Mammary epithelial cell (primary cell): ENCODE measurements at regions not wholly inside any gene's neighbourhood (a gene's known extent, or its start where the extent isn't known, plus 50 kb on each side); places are given as distances from the start of the nearest gene placed in this dataset.

Experiments
- CTCF ChIP-seq, 2 donors: IDR thresholded peaks in 1 of 2; conservative IDR thresholded peaks in 1 of 2; 2 replicates each; pipeline ENCODE4 v1.5.1; 2011 to 2012; ENCODE audit warnings: inconsistent platforms in 2 of 2, low read length in 2 of 2, mild to moderate bottlenecking in 2 of 2, control low read depth in 1 of 2, low read depth in 1 of 2; ENCODE audit not compliant: insufficient read depth in 1 of 2; ENCODE audit errors: extremely low read depth in 1 of 2
- EZH2 ChIP-seq: IDR thresholded peaks from 2 replicates; pipeline ENCODE4 v1.6.1; 2012; ENCODE audit warnings: low read length, inconsistent platforms, borderline replicate concordance

- TF ChIP-seq CTCF (conservative IDR thresholded peaks at IDR 0.05 in 1 of 2, IDR thresholded peaks at IDR 0.05 in 1 of 2; ENCODE audit: extremely low read depth in 1 of 2, insufficient read depth in 1 of 2, low read depth in 1 of 2, low read length in 2 of 2) (no peak), EZH2 (no peak)
Observed at GRCh38 chr20:18879262-18879661, 65.7 kb downstream of the SCP2D1 start.
